Pons (tissue), 1 donor: ENCODE measurements at regions not wholly inside any gene's neighbourhood (a gene's known extent, or its start where the extent isn't known, plus 50 kb on each side); places are given as distances from the start of the nearest gene placed in this dataset.

Source experiments
- DNase-seq: peaks from one replicate; pipeline ENCODE4 v3.0.0-alpha.2; 2016; ENCODE audit warnings: low spot score

DNA sequence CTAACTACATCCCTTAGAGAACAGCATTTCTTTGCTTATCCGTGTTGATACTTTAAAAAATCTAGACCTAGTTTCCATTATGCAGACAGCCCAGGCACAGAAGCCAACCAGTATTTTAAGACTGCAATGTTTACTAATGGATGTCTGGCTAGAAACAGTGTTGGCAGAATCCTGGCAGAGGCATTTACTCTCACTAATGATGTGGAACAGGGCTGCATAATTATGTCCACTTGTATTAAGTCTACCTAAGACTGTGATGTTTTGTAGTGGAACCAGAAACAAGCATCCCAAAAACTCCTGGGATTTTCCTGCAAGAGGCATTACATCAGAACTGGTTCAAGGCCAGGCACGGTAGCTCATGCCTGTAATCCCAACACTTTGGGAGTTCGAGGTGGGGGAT is 50.2 kb upstream of the PICALM start:
- DNase-seq = no peak
